Activated CD8-positive, alpha-beta memory T cell treated with anti-CD3 and anti-CD28 coated beads for 36 hours (primary cell): ENCODE measurements at regions not wholly inside any gene's neighbourhood (a gene's known extent, or its start where the extent isn't known, plus 50 kb on each side); places are given as distances from the start of the nearest gene placed in this dataset.

Experiments used
- CTCF ChIA-PET: fragments of 350-600 bp; sonication (Branson Sonifier 250); formaldehyde crosslinking; loops from one replicate; lab custom pipeline; 2021; ENCODE audit warnings: antibody characterized with exemption; lab: Charles Lee
- POLR2A ChIA-PET: fragments of 350-600 bp; sonication (Branson Sonifier 250); formaldehyde crosslinking; loops from one replicate; lab custom pipeline; 2021; ENCODE audit warnings: antibody characterized with exemption; lab: Charles Lee

DNA sequence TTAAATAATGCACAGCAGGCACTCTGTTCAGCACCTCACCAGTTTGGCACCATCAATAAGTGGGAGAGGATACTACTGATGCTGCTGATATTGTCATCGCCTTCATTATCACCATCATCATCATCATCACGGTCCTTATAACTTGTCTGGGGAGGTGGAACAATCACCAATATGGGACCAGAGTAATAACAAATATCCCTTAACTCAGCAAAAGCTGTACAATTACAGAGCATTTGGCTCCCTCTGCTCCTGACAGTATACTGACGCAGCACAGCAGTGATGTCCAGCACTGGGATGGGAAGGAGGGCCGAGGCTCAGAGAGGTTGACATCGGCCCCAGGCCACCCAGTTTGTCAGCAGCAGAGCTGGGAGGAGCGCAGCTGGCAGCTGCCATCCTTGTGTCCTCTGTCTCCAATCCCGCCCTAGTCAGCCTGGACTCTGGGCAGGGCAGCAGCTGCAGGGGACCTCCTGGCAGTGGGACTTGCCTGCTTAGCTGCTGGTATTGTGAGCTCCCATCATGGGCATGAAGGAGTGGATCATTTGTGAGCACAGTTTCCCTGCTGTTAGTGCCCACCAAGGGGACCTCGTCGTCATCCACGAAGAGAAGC lies 90.0 kb downstream of the DHCR7 start:
- CTCF ChIA-PET = interaction anchor here (0.6 kb wide), 1 partner anchor 875 kb away, joined by 4 read pairs; no protein-coding TSS in a partner anchor
- POLR2A ChIA-PET = no interaction called here

DNA sequence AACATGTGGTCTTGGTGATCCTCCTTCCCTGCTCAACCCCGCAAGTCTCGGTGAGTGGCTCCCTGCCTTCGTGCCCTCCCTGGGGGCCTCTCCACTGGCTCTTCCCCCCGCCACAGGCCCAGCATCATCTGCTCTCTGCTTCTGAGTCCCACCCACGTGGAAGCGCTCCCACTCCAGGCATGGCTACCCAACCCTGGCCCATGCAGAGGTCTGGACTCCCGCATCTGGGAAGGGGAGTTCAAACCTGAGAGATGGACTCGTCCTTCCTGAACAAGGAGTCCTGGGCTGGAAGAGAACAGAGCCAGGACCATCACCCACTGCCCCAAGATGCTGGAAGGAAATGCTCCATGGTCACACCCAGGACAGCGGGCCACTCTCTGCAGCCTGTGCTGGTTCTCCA lies 90.8 kb downstream of the DHCR7 start:
- CTCF ChIA-PET = no interaction called here

DNA sequence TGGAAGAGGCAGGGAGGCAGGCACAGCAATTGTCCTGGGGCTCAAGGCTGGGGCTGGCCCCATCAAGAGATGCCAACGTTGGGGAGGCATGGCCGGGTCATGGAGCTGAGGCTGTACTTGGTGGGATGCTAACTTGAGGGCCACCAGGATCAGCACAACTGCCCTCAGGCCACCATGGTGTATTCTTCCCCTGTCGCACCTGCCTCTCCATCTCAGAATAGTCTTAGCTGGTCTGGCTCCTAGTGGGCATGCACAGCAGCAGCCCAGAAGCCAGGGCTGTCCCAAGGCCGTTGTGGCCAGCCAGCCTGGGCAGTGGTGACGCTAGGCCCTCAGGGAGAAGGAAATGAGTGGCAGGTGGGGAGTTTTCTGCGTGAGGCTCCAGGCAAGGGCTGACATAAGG lies 91.3 kb downstream of the DHCR7 start:
- POLR2A ChIA-PET = no interaction called here
- CTCF ChIA-PET = no interaction called here

More for the DNA sequence above, 90.8 kb downstream of the DHCR7 start:
- POLR2A ChIA-PET = no interaction called here

DNA sequence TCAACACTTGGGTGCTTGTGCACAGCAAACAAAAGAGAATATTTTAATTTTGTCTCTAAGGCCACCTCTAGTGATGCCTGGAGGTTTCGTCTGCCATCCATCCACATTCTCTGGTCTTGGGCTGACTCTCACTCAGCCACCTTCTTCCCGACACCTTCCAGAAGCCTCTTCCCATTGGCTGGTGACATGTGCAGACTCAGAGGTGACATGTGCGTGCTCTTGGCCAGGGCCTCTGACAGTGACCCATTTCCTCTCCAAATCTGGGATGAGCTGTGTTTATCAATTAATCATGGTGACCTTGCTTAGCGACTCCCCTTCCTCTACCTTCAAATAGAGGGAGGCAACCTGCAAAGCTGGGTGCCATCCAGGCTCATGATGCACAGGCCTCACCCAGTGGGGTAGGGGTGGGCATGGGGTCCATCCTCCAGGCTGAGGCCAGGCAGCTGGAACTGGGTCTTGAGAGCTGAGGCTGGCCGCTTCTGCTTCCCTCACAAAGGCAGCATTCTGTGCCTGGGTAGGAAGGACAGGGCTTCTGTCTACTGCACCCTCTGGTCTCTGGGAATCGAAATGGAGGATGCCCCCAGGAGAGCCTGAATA lies 91.8 kb downstream of the DHCR7 start:
- CTCF ChIA-PET = no interaction called here
- POLR2A ChIA-PET = no interaction called here

DNA sequence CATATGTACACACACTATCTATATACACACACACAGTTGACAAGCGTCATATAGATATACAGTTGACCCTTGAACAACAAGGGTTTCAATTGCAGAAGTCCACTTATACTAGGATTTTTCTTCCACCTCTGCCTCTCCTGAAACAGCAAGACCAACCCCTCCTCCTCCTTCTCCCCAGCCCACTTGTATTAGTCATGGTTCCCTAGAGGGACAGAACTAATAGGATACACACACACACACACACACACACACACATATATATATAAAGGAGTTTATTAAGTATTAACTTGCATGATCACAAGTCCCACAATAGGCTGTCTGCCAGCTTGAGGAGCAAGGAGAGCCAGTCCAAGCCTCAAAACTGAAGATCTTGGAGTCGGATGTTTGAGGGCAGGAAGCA lies 92.9 kb downstream of the DHCR7 start:
- POLR2A ChIA-PET = no interaction called here
- CTCF ChIA-PET = no interaction called here

DNA sequence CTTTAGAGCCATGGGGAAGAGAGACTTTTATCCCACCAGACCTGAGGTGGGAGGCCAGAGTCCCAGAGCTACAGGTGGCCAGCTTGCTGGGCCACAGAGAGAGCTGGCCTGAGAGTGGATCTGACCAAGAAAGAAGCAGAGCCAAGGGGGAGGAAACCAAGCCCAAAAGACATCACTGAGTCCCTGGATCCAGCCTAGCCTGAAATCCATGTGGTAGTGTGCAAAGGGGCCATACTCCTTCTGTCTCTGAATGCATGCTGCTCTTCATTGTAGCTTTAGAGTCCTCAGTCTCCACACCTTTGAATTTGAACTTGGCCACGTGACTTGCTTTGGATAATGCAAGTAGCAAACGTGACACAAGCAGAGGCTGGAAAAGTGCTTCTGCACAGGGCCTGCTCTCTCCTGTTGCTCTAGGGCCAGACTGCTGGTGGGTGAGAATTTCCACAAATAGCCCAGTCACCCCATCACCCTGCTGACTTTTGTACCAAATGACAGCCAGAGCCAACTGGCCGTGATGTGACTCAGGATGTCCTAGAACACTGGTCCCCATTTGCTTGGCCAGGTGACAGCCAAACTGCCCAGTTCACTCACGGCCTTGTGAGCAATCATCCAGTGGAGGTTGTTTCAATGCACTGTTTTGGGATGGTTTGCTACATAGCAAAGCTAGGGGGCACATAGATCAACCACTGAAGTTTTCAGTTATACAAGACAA lies 93.6 kb downstream of the DHCR7 start:
- CTCF ChIA-PET = no interaction called here

DNA sequence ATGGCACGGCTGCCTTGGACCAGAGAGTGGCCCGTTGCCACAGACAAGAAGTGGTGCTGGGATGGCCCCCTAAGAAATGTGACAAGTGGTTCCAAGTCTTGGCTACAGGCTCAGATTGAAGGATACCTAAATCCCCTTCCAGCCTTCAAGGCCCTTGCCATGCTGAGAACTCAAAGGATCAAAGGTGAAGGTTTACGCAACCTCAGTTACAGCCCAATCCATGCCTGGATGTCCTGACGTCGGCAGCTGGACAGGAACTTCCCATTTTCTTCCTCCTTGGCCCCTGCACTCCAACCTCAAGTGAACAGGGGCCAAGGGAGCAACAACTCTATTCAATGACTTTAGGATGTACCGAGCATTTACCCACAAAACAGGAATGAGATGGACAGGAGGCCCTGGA lies 95.4 kb downstream of the DHCR7 start:
- ChIA-PET POLR2A (no interaction called here), CTCF (no interaction called here)

More for the DNA sequence above, 93.6 kb downstream of the DHCR7 start:
- POLR2A ChIA-PET = no interaction called here

DNA sequence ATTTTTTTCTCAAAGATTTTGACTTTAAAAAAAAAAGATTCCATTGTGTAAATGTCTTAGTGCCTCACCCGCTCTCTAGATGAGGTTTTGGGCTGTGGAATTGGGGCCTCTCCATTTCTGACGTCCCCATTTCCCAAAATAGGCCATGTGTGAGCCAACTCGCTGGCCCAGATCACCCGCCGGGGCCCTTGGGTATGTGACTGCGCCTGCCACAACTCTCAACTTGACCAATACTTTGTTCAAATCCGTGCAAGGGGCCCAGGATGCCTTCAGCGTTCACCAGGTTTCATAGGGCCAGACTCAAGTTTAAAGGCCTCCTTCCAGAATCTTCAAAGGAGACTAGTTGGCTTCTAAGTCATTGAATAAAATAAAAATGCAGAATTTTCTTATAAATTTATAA lies 96.0 kb downstream of the DHCR7 start:
- CTCF ChIA-PET = no interaction called here
- POLR2A ChIA-PET = no interaction called here

DNA sequence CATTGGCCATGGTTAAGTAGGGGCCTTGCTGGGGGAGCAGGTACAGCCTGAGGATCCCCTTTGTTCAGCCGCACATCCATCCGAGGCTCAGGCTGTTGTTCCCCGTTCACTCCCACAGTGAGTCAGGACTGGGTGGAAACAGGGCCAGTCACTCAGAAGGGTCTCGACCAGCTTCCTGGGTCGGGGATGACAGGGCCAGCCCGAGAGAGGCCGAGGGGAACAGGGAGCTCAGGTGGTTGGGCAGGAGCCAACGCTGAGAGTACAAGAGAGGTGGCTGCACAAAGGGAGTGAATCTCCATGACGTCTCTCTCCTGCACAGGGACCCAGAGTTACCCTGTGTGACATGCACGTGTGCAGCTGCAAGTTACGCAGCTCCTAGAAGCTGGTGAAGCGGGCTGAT lies 97.2 kb upstream of the SHANK2 start:
- POLR2A ChIA-PET = no interaction called here
- CTCF ChIA-PET = no interaction called here

DNA sequence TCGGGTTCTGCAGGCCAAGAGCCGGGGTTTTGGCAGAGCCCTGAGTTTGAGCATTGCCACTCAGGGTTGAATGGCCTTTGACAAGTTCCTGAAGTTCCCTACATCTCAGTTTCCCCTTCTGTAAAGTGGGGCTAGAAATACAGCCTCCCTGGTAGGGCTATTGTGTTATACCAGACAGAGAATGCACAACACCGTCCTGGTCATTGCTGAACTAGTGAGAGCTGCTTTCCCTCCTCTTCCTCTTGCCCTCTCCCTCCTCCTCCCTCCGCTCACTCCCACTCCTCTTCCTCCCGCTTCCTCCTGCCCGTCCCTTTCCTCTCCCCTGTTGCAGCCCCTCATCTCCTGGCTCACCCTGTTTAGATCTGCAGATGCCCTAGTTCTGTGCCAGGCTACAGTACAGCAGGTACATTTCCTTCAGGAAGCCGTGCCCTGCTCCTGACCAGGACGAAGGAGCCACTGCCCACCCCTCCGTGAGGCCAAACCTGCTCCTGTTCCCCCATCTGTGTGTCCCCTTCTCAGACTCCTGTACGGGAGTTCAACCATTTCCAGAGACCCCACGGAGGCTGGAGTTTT lies 91.5 kb upstream of the SHANK2 start:
- CTCF ChIA-PET = no interaction called here
- POLR2A ChIA-PET = no interaction called here

DNA sequence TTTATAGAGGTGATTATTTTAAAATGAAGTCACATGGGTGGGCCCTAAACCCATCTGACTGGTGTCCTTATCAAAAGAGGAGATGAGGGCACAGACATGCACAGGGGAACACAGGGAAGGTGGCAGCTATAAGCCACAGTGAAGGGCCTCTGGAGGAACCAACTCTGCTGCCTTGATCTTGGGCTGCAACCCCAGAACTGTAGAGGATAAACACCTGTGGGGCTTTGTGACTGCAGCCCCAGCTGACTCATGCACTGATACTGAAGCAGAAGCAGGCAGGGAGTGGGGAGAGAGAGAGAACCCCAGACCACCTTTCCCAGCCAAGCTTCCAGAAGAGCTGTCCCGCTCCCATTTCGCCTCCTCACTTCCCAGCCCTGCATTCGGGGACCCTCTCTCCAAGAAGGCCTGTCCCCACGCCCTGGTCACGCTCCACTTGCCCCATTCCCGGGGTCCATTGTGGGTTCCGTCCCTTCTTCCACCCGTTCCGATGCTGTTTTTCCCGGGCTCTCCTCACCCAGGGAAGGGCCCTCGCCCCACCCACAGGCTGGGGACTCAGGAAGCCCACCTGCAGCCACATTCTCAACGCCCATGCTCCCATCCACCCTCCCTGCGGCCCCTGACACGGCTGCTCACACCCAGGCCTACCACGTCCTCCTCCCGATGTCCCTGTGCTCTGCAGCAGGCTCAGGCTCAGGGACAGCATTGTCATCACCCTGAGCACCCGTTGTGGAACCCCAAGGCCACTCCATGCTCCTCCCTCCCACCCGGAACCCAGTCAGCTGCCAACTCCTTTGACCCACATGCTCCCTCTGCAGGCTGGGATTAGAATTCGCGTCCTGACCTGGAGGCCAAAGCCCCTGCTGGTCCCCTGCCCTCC lies 90.8 kb upstream of the SHANK2 start:
- ChIA-PET CTCF (no interaction called here), POLR2A (no interaction called here)

DNA sequence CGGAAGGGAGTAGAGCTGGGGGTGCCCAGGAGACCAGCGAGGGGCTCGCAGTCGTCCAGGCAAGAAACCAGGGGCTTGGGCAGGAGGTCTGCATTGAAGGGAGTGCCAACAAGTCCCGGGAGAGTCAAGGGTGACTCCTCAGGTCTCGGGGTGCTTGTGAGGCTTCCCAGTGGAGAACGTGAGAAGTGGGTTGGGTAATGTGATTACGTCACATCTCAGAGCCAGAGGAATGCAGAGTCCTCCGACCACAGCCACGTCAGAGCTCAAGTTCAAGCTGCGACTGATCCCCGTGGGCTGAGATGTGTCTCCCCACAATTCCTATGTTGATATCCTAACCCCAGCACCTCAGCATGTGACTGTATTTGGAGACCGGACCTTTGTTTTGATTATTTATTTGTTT lies 89.7 kb upstream of the SHANK2 start:
- CTCF ChIA-PET = no interaction called here
- POLR2A ChIA-PET = no interaction called here

DNA sequence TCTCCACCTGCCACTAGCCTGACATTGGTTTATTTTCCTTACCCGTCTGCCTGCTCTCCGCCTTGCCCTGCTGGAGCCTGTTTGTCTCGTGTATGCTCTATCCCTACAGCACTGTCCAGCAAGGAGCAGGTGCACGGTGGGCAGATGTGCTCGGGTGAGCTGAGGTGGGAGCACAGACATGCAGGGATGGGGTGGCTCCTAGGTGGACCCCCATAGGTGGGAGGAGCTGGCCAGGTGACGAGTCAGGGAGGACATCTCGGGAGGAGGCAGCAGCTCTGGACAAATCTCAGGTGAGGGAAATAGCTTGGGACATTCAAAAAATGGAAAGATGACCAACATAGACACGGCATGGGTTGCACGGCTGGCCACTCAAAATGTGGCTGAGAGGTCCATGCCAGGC lies 89.2 kb upstream of the SHANK2 start:
- ChIA-PET POLR2A (no interaction called here), CTCF (no interaction called here)

DNA sequence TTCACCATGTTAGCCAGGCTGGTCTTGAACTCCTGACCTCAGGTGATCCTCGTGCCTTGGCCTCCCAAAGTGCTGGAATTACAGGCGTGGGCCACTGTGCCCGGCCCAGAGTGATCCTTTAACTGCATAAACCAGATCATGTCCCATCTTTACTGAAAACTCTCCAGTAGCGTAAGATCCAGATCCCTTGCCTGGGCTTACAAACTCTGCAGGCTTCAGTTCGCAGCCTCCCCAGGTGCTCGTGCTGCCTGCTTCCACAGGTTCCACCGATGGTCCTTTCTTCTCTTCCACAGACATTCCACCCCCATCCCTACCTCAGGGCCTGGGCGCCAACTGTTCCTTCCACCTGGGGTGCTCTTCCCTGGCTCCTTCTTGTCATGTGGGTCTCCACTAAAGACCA lies 88.8 kb upstream of the SHANK2 start:
- POLR2A ChIA-PET = no interaction called here
- CTCF ChIA-PET = no interaction called here

DNA sequence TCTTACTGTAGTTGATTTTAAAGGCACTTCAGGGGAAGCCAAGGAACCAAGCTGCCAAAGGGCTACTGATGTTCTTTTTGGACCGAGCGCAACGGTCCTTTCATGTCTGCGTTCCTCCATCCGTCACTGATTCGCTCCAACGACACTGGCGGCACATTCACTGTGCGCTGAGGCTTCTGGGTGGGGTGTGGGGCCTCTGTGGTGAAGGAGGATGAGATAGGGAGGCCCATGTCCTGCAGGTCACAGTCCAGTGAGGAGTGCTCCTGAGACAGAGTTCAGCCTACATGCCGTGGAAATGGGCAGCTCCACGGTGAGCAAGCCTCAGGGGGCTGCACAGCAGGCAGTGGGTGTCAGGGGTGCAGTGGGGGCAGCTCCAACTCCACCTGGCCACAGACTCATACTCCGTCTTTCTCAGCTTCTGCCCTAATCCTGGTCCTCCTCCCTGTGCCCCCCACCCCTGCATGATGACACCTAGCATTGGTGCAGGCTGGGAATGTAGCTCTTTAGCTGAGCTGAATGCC lies 87.8 kb upstream of the SHANK2 start:
- POLR2A ChIA-PET = no interaction called here
- CTCF ChIA-PET = no interaction called here

DNA sequence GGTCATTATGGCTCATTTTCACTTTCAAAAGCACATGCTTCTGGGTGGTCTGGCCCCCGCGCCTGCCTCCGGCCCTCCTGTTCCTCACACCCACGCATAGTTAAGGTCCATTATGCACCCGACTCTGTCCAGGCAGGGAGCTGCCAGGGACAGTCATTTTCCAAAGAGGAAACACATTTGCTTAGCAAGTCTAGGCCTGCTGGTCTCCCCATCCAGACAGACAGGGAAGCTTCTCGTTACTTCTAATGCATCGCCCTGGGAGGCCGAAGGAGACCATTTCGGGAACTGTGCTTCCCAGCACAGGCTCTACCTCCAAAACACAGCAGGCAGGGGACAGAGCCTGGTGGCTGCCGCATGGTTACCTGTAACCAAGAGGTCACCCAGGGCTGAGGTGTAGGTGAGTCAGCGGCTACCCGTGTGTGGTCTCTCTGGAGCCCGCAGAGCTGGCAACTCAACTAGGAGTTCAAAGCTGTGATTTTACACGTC lies 87.1 kb upstream of the SHANK2 start:
- POLR2A ChIA-PET = no interaction called here

DNA sequence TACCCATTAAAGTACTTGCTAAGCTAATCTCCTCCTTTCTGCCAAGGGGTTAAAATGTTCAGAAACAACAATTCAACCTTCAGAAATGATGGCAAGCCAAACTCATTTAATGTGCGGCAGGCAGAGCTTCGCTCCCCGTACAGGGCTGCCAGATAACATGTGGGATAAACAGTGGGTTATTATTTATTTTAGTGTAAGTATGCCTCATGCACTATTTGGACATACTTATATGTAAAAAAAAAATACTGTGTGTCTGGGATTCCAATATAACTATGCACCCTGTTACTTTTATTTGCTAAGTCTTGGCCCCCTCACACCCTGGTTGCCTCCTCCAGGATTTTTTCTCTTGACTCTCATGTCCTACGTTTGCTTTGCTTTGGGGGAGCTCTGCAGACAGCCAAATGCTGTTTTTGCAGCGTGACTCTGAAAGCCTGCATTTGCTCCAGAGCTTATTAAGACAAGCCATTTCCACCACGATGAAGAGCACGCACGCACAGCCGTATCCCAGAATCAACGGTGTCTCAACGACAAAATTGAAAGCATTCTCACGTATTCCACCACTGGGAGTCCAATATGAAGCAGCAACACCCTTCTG lies 86.5 kb upstream of the SHANK2 start:
- ChIA-PET CTCF (no interaction called here), POLR2A (no interaction called here)

More for the DNA sequence above, 87.1 kb upstream of the SHANK2 start:
- CTCF ChIA-PET = no interaction called here

DNA sequence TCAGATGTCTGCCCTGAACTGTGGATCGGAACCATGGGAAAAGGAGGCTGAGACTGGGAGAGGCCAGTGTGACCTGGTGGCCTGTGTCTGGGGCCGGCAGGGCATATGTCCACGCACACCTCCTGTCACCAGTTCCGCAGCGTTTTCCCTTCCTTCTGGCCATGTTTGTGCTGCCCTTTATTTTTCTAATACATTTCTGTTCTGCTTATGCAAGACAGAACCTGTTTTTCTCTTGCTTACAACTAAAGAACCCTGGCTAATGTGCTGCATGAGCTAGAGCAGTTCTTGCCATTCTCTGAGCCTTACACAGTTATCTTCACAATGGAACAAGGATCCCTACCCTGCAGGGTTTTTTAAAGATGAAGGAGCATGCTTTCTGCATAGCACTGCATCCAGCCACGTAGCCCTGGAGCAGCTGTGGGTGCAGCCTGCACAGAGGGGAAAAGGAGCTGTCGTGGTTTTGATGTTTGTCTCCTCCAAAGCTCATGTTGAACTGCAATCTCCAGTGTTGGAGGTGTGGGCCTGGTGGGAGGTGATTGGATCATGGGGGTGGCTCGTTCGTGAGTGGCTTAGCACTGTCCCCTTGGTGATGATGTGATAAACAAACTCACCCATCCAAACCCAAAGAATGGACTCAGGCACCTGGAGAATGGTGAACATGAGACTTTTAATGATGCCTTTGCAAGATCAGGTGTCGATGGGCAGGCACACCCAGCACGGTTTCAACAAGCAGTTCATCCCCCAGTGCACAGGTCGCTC lies 84.8 kb upstream of the SHANK2 start:
- ChIA-PET POLR2A (no interaction called here), CTCF (interaction anchor here (0.7 kb wide), 1 partner anchor 139 kb away, joined by 3 read pairs; no protein-coding TSS in a partner anchor)
